NCI-H1694 (cell line): ENCODE measurements at regions not wholly inside any gene's neighbourhood (a gene's known extent, or its start where the extent isn't known, plus 50 kb on each side); places are given as distances from the start of the nearest gene placed in this dataset.

Experiments used
- DNase-seq: peaks from one replicate; lab custom pipeline; 2025; lab: John Stamatoyannopoulos, UW

DNA sequence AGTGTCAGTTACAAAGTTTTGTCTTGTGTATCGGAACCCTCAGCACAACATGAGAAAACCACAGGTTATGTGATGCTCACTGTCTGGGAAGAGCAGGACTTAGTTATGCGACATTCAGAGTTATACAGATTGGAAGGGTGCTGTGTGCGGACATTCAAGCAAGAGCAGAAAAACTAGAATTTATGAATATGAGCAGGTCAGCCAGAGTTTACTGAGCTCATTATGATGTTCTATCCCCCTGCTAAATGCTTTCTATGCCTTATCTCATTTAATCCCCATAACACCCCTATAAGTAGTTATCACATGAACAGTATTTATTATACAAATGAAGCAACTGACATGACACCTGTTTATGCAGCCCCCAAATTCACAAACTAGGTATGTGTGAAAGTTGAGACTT, 1083.2 kb downstream of the FLRT2 start:
- no peak for DNase-seq

DNA sequence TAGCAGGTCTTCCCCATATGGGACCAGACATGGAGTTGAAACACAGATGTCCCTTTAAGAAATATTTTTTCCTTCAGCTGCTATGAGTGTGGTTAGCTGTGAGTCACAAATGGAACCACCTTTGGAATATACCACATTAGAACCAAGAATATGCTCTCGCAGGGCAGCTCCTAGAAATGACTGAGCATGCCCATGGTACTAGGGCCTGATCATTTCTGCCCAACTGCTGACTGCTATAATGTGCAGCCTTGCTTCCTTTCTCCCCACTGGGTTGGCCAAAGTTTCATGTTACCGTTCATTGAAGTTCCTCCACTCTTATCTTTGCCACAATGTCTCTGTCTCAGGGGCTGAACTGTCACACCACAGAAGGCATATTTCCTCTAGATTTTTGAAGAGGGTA, 1074.6 kb downstream of the FLRT2 start:
- no peak for DNase-seq

DNA sequence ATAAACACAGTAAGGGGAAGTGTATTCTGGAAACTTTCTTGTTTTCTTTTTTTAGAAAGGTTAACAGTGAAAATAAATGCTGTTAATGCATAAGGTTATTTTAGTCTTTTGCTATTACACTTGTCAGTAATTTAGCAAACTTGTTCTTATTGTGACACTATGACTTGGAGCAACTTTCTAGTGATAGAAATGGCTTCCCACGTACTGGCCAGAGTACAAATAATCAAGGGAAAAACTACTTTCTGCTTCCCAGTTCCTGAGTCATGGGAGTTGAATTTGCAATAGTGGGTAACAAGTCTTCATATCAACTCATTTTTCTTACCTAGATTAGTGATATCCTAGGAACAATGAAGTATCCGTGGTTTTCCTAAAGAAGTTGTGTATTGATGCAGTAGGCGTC, 1072.3 kb downstream of the FLRT2 start:
- DNase-seq, result no peak

DNA sequence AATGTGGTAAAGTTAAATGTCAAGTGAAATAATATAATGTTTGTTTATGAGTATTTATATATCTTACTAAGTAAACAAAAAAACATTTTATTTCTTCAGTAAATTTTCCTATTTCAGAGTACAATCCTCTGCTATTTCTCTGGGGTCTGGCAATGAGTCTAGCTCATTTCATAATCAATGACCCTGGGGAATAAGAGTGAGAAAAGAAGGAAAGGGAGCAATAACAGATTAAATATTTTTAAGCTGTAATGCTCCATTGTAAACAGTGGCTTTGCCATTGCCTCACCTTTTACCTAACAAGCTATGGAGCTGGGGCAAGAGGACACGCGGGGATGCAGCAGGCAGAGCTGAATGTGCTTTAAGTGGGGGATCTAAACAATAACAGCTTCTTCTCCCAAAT, 1071.9 kb downstream of the FLRT2 start:
- no peak for DNase-seq

DNA sequence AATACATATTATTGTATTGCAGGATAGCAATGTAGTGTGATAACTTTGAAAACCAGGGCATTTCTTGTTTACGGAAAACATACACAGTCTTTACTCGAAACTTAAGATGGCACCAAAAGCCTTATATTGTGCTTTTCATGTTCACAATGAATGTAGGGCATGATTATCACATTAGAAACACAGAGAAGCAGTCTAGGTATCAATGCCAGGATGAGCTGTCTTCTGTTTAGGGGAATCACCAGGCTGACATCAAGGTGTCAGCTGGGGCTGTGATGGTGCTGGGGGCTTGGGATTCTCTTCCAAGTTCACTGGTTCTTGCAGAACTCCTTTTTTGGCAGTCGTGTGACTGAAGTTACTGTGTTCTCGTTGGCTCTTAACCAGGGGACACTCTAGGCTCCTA, 1067.3 kb downstream of the FLRT2 start:
- no peak for DNase-seq

DNA sequence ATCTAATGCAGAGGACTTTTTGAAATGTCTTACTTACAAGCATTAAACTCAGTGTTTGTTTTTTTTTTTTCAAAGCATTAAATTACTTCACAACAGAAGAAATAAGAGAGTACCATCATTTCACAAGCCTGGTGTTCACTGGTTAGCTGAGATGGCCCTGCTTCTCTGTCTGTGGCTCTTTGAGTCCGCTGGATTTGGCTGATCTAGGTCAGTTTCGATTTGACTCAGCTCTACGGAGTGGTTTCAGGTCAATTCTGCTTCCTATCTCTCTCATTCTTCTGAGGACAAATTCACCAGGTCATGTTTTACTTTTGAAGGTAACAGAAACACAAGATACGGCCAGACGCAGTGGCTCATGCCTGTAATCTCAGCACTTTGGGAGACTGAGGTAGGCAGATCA, 1066.1 kb downstream of the FLRT2 start:
- DNase-seq, result no peak

DNA sequence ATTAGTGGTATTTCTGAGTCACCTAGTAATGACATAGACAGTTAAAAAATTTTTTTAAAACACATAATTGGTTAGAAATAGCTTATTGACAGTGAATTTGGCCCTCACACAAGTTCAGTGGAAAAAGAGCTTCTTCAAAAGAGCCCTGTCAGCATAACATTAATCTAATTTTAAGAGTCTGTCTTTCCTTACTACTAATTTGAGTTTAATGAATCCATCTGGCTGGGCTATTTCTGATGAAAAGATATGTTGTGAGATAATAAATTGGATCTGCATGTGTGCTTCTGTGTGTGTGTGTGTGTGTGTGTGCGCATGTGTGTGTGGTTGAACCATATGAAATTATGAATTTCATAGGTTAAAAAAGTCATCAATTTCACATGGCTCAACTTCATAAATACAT, 1045.2 kb downstream of the FLRT2 start:
- DNase-seq, result no peak

DNA sequence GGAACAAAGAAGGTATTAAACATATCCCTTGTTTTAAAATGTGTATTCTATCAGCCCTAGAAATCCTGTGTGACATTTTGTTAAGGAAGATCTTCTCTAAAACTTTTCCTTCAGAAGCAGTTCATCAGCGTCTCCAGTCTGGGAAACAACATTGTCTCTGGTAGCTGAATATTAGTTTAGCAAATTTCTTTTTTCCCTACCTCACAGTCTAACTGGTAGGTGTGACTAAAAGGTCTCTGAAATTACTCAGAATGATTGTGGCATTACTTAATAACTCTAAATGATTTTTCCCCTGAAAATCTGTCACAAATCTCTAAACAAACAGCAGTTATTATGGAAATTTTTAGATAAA, 1044.8 kb downstream of the FLRT2 start:
- DNase-seq, result no peak

DNA sequence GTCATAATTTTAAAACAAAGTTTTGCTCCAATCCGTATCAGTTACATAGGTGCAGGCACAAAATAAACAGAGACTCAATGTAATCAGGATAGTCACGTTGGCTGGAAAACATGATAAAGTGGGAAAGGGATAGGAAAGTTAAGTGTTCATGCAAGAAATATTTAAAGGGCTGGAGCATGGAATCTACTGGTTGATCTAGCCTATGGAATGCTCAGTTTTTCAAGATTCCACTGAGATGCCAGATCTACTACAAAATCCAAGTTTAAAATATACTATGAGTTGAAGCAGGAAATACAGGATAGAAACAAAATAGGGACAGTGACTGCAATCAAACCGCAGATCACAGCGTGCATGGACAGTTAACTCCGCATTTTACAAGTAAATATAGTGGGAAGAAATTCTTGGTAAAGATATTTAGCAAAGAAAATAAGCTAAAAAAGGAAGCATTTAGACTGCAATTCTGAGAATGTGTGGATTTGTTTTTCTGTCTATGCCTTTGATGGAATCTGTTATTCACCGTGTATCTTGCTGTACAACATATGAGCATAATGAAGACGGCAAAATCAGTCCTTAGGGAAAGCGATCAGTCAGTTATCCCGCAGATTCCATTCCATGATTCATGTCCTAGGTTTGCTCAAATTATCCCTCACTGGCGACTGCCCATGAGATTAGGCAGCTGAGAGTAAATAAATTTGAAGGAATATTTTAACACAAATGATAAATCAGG, 1044.3 kb downstream of the FLRT2 start:
- no peak for DNase-seq

DNA sequence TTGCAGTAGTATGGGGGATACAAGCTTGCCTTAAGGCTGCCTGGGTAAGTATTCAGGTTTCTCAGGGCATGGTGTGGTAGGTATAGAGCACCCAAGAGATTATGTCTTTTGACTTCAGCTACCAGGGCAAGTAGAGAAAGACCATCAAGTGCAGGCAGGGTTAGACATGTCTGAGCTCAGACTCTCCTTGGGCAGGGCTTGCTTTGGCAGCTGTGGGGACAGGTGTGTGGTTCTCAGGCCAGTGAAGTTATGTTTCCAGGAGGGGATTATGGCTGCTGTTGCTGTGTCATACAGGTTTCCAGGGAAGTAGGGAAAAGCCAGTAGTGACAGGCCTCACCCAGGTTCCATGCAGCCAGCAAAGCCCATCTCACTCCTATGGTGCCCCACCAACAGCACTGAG, 1040.4 kb downstream of the FLRT2 start:
- no peak for DNase-seq

DNA sequence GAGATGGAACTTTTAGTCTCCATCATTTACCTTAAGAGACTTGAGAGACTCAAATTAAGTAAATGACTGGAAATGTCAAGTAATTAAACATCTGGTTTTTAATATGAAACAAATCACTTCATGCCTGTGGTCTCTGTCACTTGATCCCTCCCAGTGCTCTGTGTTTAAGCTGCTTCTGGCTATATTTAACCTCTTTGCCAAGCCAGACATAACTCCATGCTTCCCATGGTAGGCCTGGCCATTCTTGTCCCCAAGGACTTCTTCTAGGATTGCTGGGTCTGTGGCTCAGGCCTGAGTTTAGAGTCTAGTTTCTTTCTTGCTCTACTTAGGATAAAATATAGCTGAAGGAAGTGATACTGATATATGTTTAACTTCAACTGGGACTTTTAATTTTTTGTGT, 1013.6 kb downstream of the FLRT2 start:
- no peak for DNase-seq

DNA sequence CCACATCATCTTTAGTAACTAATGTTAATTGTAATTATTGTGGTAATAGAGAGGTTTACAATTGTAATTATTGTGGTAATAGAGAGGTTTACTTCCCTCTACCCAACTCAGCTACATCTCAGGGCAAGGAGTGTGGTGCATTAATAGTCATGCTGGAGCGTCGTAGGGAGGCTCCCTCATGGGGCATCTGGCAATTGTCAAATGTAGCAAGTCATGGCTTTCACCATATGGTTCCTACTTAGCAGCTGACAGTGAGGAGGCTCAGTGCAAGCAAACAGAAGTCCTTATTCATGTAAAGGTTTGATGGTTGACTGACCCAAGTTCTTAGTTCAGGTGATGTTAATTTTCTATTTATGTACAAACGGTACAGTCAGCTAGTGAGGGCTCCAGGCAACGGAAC, 1012.0 kb downstream of the FLRT2 start:
- DNase-seq, result peak; percentile 52

DNA sequence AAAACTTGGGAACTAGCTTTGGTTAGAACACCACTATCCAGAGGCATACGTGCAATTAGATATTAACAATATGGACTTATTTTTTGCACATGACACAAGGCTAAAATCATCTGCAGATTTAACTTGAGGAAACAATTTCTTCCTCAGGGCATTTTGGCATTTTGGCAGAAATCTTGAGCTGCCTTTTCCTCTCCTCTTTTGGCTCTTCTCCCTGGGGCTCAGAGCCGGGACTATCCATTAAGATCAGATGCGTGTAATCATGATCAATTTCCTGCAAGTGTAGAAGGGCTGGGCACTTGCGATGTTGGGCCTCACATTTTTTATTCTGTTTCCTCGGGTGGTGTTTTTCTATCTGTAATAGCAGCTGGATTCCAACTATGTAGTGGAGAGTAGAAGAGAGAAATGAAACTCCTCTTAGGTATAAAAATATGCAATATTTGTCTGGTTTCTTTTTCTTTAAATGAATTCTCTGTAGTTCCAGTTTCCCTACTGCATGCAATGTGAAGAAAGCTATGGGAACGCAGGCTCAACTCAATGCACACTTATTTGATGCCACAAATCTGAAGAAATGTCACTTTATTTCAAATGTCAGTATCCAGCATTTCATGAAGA, 1010.8 kb downstream of the FLRT2 start:
- no peak for DNase-seq

DNA sequence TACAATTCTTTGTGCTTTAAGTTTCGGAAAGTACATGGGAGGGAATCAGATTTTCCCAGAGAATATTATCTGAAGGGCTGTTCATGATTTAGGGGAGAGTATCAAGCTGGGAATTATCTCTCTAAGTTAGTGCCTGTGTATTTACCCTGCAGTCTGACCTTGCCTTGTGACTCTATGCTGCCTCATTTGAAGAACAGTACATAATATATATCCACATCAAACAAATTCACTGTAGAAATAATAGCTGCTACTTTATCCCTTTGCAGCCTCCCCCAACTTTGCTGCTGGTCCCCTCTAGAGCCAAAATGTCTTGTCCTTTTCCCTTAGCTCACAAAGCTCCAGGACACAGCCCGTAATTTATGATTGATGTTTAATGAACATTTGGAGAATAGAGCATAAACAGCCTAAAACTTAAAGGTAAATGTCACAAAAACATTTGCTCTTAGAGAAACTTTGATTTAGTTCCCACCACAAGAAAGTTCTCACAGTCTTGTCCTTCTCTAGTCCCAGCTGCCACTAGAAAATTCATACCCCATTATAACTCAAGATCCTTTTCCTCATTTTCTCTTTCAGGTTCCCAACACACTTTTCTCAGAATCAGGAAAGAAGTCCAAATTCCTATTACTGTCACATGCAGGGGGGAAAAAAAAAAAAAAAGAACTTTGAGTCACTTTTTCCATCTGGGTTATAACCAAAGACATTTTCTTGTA, 1009.6 kb downstream of the FLRT2 start:
- DNase-seq, result no peak

DNA sequence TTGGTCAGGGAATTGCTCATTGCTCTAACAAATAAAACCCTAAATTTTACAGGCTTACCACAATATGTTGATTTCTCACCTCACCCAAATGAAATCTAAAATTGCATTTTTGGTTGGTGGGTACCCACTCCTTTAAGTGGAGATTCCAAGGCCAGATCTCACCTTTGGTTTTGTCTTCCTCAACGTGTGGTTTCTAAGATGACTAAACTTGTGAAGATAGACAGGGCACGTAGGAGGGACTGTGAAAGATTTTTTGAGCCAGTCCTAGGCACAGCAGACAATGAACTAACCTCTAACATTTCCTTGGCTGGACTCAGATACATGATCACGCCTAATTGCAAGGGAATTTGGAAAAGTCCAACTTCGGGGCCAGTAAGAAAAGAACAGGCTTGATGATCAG, 1003.9 kb downstream of the FLRT2 start:
- DNase-seq, result no peak

DNA sequence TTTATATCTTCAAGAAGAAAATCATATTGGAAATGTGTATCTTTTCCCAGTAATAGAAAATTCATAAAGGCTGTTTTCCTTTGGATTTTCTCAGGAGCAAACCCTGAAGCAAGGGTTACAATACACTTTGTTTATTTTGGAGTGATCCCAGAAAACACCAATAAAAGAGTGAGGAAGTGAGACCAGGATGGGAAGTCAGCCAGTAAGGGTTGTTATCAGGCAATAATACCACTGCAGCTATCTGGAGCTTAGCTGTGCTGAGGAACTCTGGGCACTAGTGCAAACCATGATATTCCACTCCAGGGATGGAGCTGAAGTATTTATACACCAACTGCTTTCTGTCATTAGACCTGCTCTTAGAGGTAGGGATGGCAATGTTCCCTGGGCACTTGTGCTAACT, 1002.3 kb downstream of the FLRT2 start:
- DNase-seq, result no peak

DNA sequence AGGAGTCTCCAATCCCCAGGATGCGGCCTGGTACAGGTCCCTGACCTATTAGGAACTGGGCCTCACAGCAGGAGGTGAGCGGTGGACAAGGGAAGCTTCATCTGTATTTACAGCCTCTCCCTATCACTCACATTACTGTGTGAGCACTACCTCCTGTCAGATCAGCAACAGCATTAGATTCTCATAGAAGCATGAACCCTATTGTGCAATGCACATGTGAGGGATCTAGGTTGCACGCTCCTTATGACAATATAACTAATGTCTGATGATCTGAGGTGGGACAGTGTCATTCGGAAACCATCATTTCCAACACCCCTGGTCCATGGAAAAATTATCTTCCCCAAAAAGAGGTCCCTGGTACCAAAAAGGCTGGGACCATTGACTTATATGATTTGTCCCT, 1000.5 kb downstream of the FLRT2 start:
- DNase-seq, result no peak

DNA sequence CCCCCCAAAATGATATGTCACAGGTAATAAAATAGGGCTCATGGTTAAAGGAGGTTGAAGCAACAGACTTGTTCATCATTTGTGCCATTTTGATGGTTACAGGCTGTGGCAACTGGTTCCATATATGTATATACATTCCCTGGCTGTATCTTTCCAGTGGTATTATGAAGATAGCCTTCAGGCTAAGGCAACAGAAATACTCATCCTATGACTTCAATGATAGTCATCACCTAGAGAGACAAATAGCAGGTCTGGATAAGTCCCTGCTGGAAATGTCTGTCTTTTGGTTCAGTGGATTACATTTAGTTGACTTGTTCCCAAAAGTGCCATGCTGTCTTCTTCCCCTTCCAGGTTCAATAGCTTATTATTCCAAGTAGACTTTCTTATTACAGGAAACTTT, 997.4 kb downstream of the FLRT2 start:
- no peak for DNase-seq

DNA sequence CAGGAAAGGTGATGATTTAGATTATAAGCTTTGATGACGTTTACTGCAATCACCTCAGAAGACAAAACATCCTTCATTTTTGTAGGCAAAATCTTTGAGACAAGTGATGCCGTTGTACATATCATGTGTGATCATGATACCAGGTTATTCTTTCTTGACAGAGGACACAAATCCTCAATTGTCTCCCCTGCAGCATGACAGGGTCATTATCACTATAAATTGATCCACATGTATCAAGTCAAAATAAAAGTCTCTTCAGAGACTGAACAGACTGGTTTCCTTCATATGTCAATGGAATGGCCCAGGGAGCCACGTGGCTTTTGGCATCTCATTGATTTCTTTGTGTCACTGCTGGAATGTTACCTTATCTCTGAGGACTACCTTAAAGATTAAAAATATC, 995.7 kb downstream of the FLRT2 start:
- no peak for DNase-seq

DNA sequence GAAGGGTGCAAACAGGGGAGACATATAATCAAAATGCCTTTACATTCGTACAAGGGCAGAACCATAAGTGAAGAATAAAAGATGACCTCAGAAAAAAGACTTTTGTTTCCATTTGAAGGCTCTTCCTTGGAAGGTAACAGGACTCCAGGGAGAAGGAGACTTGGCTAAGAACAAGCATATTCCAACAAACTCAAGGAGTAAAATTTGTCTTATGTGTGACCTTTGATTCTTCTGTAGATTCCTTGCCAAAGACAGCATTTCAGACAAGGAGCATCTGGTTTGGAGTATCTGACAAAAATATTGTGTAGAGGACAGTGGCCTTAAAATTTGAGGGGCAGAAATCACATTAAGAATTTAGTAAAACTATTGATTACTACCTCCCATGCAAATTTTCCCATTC, 991.9 kb downstream of the FLRT2 start:
- DNase-seq, result no peak

DNA sequence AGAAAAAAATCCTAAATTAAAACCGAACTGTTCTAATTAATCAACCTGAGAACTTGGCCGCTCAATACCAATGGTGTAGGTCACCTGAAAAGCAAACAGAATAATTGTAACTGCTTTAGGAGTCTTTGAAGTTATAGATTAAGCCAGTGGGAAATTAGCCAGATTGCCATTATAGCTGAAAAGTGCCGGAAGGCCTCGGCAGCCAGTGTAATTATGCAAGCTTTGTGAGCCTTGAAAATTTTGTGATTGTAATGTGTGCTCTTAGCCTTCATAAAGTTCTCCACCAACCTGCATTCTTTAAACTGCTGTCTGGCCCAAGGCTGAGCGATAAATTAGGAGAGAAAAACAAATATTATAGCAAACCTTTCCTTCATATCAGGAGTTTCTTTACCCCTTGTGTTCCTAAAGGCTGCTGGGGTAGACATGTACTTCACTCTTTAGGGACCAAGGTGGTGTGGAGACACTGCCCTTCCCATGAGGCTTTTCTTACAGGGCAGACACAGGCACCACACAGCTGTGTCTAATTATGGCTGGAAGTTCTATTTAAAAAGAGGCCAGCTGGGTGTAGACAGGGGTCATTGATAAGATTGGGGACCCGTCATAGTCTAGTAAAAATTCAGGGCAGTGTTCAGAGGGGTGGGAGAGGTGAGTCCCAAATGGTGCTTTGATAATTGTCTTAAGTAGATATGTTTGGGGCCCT, 991.2 kb downstream of the FLRT2 start:
- DNase-seq, result no peak

DNA sequence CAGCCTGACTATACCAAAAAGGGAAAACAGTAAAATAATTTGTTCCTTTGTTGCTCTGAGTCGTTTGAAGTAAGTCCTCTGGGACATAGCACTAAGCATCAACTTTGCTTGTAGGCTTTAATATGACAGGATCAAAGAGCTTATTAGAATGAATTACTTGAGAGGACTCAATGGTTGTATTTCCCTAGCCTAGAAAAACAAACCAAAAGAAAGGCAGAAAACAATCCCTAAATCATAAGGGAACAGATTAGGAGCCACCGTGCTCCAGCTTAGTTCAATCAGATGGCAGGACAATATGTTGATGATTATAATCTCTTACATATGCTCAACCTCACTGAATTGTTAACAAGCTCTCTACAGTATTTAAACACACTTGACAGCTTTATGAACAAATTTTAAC, 988.4 kb downstream of the FLRT2 start:
- DNase-seq, result peak; percentile 29

DNA sequence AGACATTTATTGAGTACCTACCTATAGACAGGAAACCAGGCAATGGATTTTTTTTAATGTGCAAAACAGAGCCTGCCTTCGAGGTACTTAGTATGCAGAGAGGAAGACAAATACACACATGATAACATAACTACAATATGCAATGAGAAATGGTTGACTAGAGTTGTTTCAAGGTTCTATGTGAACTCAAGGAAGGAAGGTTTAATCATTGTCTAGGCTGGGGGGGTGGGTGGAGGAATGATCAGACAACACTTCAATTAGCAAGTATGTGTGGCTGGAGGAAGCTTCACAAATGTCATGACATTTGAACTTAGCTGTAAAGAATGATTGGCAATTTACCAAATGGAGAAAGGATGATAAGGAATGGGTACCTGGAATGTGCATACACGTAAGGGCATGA, 985.3 kb downstream of the FLRT2 start:
- no peak for DNase-seq
